ENCODE measurements at regions not wholly inside any gene's neighbourhood (a gene's known extent, or its start where the extent isn't known, plus 50 kb on each side); places are given as distances from the start of the nearest gene placed in this dataset.
"Not testable (repeated sequence)": the region's sequence is repeated elsewhere in the genome, so short reads cannot be mapped to it uniquely, and the experiment has no call there.

DNA sequence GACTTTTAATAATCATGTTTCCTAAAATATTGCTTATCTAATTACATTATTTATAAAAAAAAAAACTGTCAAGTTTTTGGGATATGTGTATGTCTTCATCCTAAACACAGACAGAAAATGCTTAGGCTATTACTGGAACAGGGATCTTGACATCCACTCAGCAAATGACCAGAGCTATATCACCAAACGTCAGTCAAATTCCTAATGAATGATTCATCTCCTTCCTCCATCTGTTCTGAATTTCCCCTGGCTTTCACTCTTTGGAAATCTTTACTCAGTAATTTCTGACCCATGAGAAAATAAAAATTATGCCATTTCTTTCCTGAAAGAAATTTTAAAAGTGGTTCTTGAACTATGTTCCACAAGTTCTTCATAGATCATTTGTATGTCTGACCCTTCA is 552.4 kb upstream of the KCND2 start:
- peak; percentile 84 for DNase-seq
- in situ Hi-C loops (cut with HindIII; ENCODE audit: low pct_ligation_motif_present, low pct_unique_long_range_greater_than_20kb, low sequenced_read_pairs), result no loop called here

DNA sequence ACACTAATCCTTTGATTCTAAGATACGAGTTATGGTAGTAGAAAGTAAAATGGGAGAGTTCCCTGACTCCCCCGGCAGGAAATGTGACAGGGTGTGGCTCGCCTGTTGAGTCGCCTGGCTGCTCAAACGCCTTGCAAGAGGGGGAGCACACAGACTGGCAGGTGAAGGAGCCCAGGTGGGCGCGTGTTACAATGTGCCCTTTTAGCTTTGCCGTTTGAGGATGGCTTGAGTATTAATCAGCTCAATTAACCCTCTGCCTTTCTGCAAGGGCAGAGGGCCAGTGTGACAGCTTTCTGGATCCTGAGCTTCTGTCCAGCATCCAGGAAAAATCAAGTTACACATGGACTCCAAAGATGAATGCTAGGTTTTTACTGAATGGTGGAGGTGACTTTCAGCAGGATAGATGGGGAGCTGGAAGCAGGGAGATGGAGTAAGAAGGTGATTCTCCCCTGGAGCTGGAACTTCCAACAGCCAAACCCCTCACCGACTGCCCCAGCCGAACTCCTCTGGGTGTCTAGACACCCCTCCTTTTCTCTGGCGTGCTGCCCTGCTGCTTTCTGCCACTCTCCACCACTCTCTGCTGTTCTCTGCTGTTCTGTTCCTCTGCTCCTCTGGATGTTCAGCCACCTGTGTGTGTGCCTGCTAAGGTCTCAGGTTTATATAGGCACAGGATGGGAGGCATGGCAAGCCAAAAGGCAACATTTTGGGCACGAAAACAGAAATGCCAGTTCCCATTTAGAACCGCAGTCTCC is 548.8 kb upstream of the KCND2 start:
- no peak for DNase-seq
- in situ Hi-C loops (cut with HindIII; ENCODE audit: low pct_ligation_motif_present, low pct_unique_long_range_greater_than_20kb, low sequenced_read_pairs), result no loop called here

DNA sequence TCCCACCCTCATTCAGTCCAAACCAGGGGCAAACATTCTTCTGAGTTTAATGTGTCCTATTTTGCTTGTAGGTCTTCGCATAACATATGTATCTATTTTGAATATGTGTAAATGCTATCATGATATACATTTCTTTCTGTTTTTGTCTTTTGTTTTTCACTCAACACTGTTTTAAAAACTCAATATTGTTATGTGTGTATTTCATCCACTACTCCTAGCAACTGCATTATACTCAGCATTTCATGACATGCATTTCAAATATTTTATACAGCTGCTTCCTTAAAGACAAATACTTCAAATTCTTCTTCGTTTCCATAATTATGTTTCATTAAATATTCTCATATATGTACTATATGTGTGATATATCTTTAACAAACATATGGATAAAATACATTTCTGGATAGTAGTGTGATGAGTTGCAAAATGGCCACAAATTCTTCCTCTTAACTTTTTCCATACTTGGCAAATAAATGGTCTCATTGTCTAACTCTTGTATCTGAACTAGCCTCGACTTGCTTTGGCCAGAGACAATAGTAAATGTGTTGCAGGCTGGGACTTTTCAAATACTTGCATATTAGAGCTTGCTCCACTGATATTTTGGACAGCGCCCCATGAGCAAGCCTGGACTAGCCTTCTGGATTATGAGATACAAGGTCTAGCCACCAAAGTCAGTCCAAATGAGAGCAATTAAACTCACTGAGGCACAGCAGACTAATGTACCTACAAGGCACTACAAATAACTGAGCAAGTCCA is 539.7 kb upstream of the KCND2 start:
- no peak for DNase-seq

DNA sequence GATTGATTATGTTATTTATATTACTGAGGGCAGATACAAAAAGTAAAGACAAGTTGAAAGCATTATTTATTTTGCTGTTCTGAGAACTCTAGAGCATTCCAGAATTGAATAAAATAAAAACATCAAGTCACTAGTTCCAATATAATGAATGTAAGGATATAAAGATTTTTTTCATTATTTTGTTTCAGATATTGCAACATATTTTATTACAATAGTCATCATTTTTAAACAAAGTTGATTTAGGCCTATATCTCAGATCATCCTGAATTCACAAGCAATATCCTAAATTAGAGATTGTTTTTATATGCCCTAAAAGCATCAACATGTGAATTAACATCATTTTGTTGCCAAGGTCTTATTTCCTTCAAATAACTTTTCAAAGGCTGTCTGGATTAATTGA is 535.6 kb upstream of the KCND2 start:
- in situ Hi-C loops (cut with HindIII; ENCODE audit: low pct_ligation_motif_present, low pct_unique_long_range_greater_than_20kb, low sequenced_read_pairs), result no loop called here
- no peak for DNase-seq

More for the DNA sequence above, 539.7 kb upstream of the KCND2 start:
- in situ Hi-C loops (cut with HindIII; ENCODE audit: low pct_ligation_motif_present, low pct_unique_long_range_greater_than_20kb, low sequenced_read_pairs), result no loop called here

DNA sequence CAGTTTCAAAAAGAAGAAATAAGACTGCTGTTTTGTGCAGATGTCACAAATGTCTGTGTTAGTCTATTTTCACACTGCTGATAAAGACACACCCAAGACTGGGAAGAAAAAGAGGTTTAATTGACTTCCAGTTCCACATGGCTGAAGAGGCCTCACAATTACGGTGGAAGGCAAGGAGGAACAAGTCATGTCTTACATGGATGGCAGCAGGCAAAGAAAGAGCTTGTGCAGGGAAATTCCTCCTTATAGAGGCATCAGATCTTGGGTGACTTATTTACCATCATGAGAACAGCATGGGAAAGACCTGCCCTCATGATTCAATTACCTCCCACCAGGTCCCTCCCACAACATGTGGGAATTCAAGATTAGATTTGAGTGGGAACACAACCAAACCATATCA is 527.7 kb upstream of the KCND2 start:
- in situ Hi-C loops (cut with HindIII; ENCODE audit: low pct_ligation_motif_present, low pct_unique_long_range_greater_than_20kb, low sequenced_read_pairs); DNase-seq: not testable (repeated sequence)

GRCh38 chr7:119748251-119748860 is 524.6 kb upstream of the KCND2 start:
- no peak for DNase-seq
- in situ Hi-C loops (cut with HindIII; ENCODE audit: low pct_ligation_motif_present, low pct_unique_long_range_greater_than_20kb, low sequenced_read_pairs), result no loop called here

DNA sequence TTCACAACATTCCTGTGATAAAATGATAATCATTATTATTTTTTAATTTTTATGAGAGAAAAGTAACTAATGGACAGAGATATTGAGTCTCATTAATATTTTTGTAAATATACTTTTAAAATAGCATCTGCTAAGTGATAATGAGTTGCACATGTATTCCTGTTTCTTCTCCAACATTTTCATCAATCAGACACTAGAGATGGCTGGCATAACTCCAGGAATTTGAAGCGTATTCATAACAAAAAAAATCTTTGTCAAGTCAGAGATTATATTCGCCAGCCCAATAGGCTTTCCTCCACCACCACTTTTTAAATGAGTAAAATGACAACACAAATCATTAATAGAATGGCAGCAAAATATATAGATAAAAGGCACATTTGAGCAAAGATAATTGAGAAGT is 524.0 kb upstream of the KCND2 start:
- DNase-seq, result no peak
- in situ Hi-C loops (cut with HindIII; ENCODE audit: low pct_ligation_motif_present, low pct_unique_long_range_greater_than_20kb, low sequenced_read_pairs), result no loop called here

DNA sequence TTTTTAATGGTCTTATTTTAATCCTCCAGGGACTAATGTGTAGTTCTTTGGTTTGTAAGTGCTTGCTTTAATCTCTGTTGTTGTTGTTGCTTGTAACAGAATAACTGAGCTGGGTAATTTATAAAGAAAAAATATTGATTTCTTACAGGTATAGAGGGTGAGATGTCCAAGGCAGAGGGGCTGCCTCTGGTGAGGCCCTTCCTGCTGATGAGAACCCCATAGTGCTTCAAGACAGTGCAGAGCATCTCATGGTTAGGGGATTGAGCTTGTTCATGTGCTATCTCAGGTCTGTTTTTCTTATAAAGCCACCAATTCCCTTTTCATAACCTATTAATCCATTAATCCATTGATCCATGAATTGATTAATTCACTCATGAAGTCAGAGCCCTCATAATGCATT is 516.3 kb upstream of the KCND2 start:
- in situ Hi-C loops (cut with HindIII; ENCODE audit: low pct_ligation_motif_present, low pct_unique_long_range_greater_than_20kb, low sequenced_read_pairs), result no loop called here
- no peak for DNase-seq

DNA sequence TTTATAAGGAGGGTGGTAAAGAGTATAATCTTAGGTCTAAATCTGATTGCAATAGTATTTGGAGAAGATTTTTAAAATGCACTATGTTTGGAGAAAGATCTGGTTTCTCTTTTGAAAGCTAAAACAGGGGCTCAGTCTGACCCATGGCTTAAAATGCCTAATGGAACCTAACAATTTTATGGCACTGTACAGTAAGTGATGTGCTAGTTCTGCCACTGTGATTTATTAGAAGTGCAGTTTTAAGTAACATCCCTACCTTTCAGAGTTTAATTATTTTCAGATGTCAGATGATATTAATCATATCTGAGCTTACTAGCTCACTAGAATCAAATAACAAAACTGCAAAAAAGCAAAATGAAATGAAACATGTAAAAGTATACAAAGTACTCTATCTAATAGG is 514.7 kb upstream of the KCND2 start:
- in situ Hi-C loops (cut with HindIII; ENCODE audit: low pct_ligation_motif_present, low pct_unique_long_range_greater_than_20kb, low sequenced_read_pairs), result no loop called here

GRCh38 chr7:119761776-119762175 is 511.2 kb upstream of the KCND2 start:
- in situ Hi-C loops (cut with HindIII; ENCODE audit: low pct_ligation_motif_present, low pct_unique_long_range_greater_than_20kb, low sequenced_read_pairs), result no loop called here

More for the DNA sequence above, 514.7 kb upstream of the KCND2 start:
- no peak for DNase-seq

DNA sequence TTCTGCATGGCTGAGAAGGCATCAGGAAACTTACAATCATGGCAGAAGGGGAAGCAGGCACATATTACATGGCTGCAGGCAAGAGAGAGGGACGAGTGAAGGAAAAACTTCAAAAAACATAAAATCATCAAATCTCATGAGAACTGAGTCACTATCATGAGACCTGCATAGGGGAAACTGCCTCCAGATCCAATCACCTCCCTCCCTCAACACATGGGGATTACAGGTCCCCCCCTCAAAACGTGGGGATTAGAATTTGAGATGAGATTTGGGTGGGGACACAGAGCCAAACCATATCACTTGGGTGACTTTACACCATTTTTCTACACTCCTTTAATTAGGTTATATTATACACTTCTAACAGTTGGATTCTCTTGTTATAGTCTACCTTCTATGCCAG is 490.7 kb upstream of the KCND2 start:
- no peak for DNase-seq
- in situ Hi-C loops (cut with HindIII; ENCODE audit: low pct_ligation_motif_present, low pct_unique_long_range_greater_than_20kb, low sequenced_read_pairs), result no loop called here

More at GRCh38 chr7:119761776-119762175, 511.2 kb upstream of the KCND2 start:
- DNase-seq, result no peak

GRCh38 chr7:119783799-119784198 is 489.2 kb upstream of the KCND2 start:
- DNase-seq, result no peak
- in situ Hi-C loops (cut with HindIII; ENCODE audit: low pct_ligation_motif_present, low pct_unique_long_range_greater_than_20kb, low sequenced_read_pairs), result no loop called here

- in situ Hi-C loops (cut with HindIII; ENCODE audit: low pct_ligation_motif_present, low pct_unique_long_range_greater_than_20kb, low sequenced_read_pairs), result no loop called here
- DNase-seq, result no peak
Observed at GRCh38 chr7:119802147-119802546, 470.8 kb upstream of the KCND2 start.

DNA sequence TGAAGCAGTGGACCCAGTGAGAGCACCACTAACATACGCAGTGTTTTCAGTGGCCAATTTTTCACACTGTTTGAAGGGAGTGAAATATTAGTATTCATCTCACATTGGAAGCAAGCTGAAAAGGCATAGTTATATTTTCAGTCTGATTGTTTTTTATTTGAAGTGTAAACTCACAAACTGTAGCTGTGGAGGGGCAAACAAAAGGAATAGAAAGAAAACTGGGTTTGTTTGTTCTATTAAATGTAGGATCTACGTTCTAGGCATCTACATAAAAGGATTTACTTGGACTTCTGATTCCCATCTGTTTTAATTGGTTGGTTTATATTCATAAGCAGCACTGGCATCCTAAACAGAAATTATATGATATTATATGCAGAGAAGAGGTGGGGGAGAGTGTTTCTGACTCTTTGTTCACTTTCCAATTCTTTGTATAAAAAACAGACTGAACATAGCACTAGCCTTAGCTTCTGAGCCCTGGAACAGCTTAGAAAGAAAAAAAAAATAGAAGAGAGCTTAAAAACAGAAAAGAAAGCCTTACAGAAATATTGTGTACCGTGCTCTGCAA is 447.8 kb upstream of the KCND2 start:
- DNase-seq, result no peak
- in situ Hi-C loops (cut with HindIII; ENCODE audit: low pct_ligation_motif_present, low pct_unique_long_range_greater_than_20kb, low sequenced_read_pairs), result no loop called here

DNA sequence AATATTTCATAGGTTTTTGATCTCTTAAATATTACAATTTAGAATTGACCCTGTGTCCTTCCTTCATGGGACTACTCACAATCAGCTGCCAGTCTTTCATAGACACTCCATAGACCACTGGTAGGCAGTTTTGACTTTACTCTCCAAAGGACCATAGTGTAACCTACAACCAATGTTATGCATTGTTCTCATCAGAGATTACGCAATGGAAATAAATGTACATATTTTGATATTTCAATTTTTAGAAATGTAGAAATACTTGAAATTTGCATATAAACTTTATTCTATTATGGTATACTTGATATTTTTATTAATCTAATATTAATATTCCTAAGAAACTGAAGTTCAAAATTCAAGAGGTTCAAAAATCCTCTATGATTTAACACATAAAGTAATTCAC is 446.4 kb upstream of the KCND2 start:
- no peak for DNase-seq
- in situ Hi-C loops (cut with HindIII; ENCODE audit: low pct_ligation_motif_present, low pct_unique_long_range_greater_than_20kb, low sequenced_read_pairs), result no loop called here

DNA sequence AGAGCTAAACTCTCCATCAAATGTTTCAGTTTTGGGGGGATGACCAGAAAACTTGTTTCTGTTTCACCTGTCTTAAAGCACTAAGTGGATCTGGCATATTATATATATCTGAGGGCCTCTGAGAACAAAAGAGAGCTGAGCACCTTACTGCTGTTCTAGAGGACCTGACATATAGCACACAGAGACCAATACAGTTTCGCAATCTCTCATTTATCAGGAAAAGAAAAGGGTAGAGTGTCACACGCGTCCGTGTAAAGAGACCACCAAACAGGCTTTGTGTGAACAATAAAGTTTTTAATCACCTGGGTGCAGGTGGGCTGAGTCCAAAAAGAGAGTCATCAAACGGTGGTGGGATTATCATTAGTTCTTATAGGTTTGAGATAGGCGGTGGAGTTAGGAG is 434.5 kb upstream of the KCND2 start:
- in situ Hi-C loops (cut with HindIII; ENCODE audit: low pct_ligation_motif_present, low pct_unique_long_range_greater_than_20kb, low sequenced_read_pairs), result no loop called here
- no peak for DNase-seq

DNA sequence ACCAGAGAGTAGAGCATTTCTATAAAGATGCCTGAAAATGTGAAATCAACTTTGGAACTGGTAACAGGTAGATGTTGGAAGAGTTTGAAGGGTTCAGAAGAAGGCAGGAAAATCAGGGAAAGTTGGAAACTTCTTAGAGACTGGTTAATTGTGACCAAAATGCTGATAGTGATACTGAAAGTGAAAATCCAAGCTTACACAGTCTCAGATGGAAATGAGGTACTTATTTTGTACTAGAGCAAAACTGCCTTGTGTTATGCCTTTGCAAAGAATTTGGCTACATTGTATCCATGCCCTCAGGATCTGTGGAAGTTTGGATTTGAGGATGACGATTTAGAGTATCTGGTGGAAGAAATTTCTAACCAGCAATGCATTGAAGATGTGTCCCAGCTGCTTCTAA is 430.6 kb upstream of the KCND2 start:
- in situ Hi-C loops (cut with HindIII; ENCODE audit: low pct_ligation_motif_present, low pct_unique_long_range_greater_than_20kb, low sequenced_read_pairs), result no loop called here
- no peak for DNase-seq

GRCh38 chr7:119842786-119843185 is 430.2 kb upstream of the KCND2 start:
- in situ Hi-C loops (cut with HindIII; ENCODE audit: low pct_ligation_motif_present, low pct_unique_long_range_greater_than_20kb, low sequenced_read_pairs), result no loop called here
- DNase-seq, result no peak

- DNase-seq, result no peak
- in situ Hi-C loops (cut with HindIII; ENCODE audit: low pct_ligation_motif_present, low pct_unique_long_range_greater_than_20kb, low sequenced_read_pairs), result no loop called here
Observed at GRCh38 chr7:119861385-119861784, 411.6 kb upstream of the KCND2 start.

Measured in ACHN (cell line).